ENCODE measurements at regions not wholly inside any gene's neighbourhood (a gene's known extent, or its start where the extent isn't known, plus 50 kb on each side); places are given as distances from the start of the nearest gene placed in this dataset.

DNA sequence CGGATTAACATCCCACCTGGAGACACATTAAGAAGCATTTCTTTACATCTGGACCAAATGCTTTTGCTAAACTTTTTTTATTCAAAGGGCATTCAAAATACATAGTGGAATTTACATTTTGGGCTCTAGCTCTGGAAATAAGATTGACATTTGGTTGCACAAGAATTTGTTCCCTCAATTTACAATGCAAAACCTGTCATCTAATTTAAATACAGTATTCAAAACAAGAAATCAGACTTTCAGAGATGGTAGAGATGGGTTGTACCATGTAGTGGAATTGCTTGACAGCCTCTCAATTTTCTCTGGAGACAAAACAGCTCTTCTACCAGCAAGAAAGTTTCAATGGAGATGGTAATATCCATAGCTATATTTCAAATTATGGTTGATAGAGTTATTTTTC, 275.8 kb downstream of the ATP23 start:
- no peaks in the 10 kb centered on the region for H3K9me3 ChIP-seq (ENCODE audit: control insufficient read depth in 1 of 2, insufficient read depth in 1 of 2, low read depth in 1 of 2, low read length in 2 of 2)
- no TSS peak for BruUV-seq (replicated peaks)
- H3K27me3 ChIP-seq (ENCODE audit: insufficient read depth, low read length), result no peaks in the 10 kb centered on the region
- RAD21 ChIA-PET (ENCODE audit: low non-redundant PET in 1 of 2, low total read pairs in 2 of 2, uncharacterized antibody in 2 of 2, unreplicated experiment in 2 of 2), result no interaction called here
- H3K4me3 ChIP-seq (replicated peaks in 1 of 2; ENCODE audit: low read depth in 1 of 2, low read length in 2 of 2), result no peak overlapping the region
- no peak overlapping the region for H3K4me2 ChIP-seq (ENCODE audit: low read length)
- H3K9ac ChIP-seq (ENCODE audit: low read length), result no peak overlapping the region
- CTCF ChIA-PET, result no interaction called here
- POLR2A ChIA-PET, result no interaction called here
- ATAC-seq, result no peak
- DNase-seq (ENCODE audit: low read depth, low spot score), result no peak
- no peak overlapping the region for H3K27ac ChIP-seq (ENCODE audit: low read depth, low read length)
- no peaks in the 10 kb centered on the region for H4K20me1 ChIP-seq (ENCODE audit: insufficient read depth)
- H2AFZ ChIP-seq (ENCODE audit: low read depth, low read length, poor library complexity, severe bottlenecking), result no peak overlapping the region
- H3K9me2 ChIP-seq (ENCODE audit: insufficient read depth), result no peaks in the 10 kb centered on the region
- TF ChIP-seq, protein P1, sequence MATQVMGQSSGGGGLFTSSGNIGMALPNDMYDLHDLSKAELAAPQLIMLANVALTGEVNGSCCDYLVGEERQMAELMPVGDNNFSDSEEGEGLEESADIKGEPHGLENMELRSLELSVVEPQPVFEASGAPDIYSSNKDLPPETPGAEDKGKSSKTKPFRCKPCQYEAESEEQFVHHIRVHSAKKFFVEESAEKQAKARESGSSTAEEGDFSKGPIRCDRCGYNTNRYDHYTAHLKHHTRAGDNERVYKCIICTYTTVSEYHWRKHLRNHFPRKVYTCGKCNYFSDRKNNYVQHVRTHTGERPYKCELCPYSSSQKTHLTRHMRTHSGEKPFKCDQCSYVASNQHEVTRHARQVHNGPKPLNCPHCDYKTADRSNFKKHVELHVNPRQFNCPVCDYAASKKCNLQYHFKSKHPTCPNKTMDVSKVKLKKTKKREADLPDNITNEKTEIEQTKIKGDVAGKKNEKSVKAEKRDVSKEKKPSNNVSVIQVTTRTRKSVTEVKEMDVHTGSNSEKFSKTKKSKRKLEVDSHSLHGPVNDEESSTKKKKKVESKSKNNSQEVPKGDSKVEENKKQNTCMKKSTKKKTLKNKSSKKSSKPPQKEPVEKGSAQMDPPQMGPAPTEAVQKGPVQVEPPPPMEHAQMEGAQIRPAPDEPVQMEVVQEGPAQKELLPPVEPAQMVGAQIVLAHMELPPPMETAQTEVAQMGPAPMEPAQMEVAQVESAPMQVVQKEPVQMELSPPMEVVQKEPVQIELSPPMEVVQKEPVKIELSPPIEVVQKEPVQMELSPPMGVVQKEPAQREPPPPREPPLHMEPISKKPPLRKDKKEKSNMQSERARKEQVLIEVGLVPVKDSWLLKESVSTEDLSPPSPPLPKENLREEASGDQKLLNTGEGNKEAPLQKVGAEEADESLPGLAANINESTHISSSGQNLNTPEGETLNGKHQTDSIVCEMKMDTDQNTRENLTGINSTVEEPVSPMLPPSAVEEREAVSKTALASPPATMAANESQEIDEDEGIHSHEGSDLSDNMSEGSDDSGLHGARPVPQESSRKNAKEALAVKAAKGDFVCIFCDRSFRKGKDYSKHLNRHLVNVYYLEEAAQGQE (IDR thresholded peaks at IDR 0.05; ENCODE audit: low read depth), result no peak
- TF ChIP-seq YY1 (IDR thresholded peaks at IDR 0.05; ENCODE audit: extremely low read depth, insufficient replicate concordance, low read depth, low read length) (no peak), POLR2A (IDR thresholded peaks at IDR 0.05; ENCODE audit: borderline replicate concordance, extremely low read depth, insufficient read depth, insufficient read length) (no peak)
- H3K79me2 ChIP-seq (ENCODE audit: insufficient read depth, low read length), result no peaks in the 10 kb centered on the region
- no peaks in the 10 kb centered on the region for H3K4me1 ChIP-seq (ENCODE audit: control insufficient read depth in 1 of 2, insufficient read depth in 2 of 2, low read length in 2 of 2)
- intact Hi-C loops (cut with micrococcal nuclease), result no loop called here
- H3K36me3 ChIP-seq (ENCODE audit: control insufficient read depth in 1 of 2, insufficient read depth in 2 of 2, low read length in 2 of 2), result no peaks in the 10 kb centered on the region

DNA sequence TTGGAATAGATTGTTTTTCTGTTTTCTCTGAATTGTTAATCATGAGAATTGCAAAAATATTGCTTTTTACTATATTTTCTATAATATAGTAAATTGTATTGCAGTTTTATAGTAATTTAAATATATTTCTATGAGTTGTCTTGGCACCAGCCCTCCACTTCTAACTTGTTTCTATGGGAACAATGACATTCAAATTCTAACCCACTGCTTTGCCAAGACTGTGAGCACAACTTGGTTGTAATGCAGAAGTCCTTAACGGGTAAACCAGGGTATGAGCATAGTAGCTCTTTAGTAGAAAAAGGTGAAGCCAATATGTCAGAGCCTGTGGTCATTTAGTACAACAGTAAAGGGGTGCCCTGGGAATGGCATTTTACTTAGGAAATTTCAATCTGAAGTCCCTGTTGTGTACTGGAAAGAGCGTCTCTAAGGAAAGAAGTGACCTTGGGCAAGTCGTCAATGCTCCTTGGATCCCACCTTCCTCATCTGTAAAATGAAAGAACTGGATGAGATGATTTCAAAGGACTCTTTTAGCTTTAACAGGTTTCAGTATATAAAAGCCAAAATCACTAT, 283.3 kb downstream of the ATP23 start:
- BruUV-seq (replicated peaks), result no TSS peak
- CTCF ChIA-PET, result no interaction called here
- intact Hi-C loops (cut with micrococcal nuclease), result no loop called here

More for the DNA sequence above, 283.3 kb downstream of the ATP23 start:
- no peak overlapping the region for H3K9ac ChIP-seq (ENCODE audit: low read length)
- H3K4me2 ChIP-seq (ENCODE audit: low read length), result no peak overlapping the region
- no peaks in the 10 kb centered on the region for H3K9me3 ChIP-seq (ENCODE audit: control insufficient read depth in 1 of 2, insufficient read depth in 1 of 2, low read depth in 1 of 2, low read length in 2 of 2)
- TF ChIP-seq EZH2phosphoT487 (IDR thresholded peaks at IDR 0.05; ENCODE audit: borderline replicate concordance) (no peak), SIN3A (IDR thresholded peaks at IDR 0.05; ENCODE audit: low read depth) (no peak), CBX3 (IDR thresholded peaks at IDR 0.05; ENCODE audit: low read depth) (no peak)
- no peak overlapping the region for H3K27ac ChIP-seq (ENCODE audit: low read depth, low read length)
- H3K27me3 ChIP-seq (ENCODE audit: insufficient read depth, low read length), result no peaks in the 10 kb centered on the region
- no peaks in the 10 kb centered on the region for H4K20me1 ChIP-seq (ENCODE audit: insufficient read depth)
- ChIA-PET POLR2A (no interaction called here), RAD21 (ENCODE audit: low non-redundant PET in 1 of 2, low total read pairs in 2 of 2, uncharacterized antibody in 2 of 2, unreplicated experiment in 2 of 2) (no interaction called here)
- H3K79me2 ChIP-seq (ENCODE audit: insufficient read depth, low read length), result no peaks in the 10 kb centered on the region
- H3K9me2 ChIP-seq (ENCODE audit: insufficient read depth), result no peaks in the 10 kb centered on the region
- no peak overlapping the region for H3K4me3 ChIP-seq (replicated peaks in 1 of 2; ENCODE audit: low read depth in 1 of 2, low read length in 2 of 2)
- H3K36me3 ChIP-seq (ENCODE audit: control insufficient read depth in 1 of 2, insufficient read depth in 2 of 2, low read length in 2 of 2), result no peaks in the 10 kb centered on the region
- no peaks in the 10 kb centered on the region for H3K4me1 ChIP-seq (ENCODE audit: control insufficient read depth in 1 of 2, insufficient read depth in 2 of 2, low read length in 2 of 2)
- ATAC-seq (no peak), DNase-seq (ENCODE audit: low read depth, low spot score) (no peak)
- no peak overlapping the region for H2AFZ ChIP-seq (ENCODE audit: low read depth, low read length, poor library complexity, severe bottlenecking)
